ENCODE measurements at regions not wholly inside any gene's neighbourhood (a gene's known extent, or its start where the extent isn't known, plus 50 kb on each side); places are given as distances from the start of the nearest gene placed in this dataset.

- H3K27me3 ChIP-seq: no peaks in the 10 kb centered on the region
- no peaks in the 10 kb centered on the region for H3K9me3 ChIP-seq
- TF ChIP-seq CTCF (IDR thresholded peaks at IDR 0.05): no peak
- no peak for TF ChIP-seq POLR2A (IDR thresholded peaks at IDR 0.05)
- peak in 1 of 3 donors; percentile 23 for DNase-seq
- H3K4me1 ChIP-seq: no peaks in the 10 kb centered on the region
- no peak overlapping the region for H3K27ac ChIP-seq
- intact Hi-C loops (cut with DNase I): no loop called here
- WGBS (ENCODE audit: insufficient coverage, low coverage, low lambda C conversion rate, missing lambda C conversion rate): 31% methylated on average over 2 of the region's 5 CpGs
- H3K4me3 ChIP-seq: no peak overlapping the region
- H3K36me3 ChIP-seq: no peaks in the 10 kb centered on the region
- no peak for ATAC-seq
These were observed 226.4 kb upstream of the FOXF1 start for GRCh38 chr16:86283944-86284343.

- WGBS (ENCODE audit: insufficient coverage, low coverage, low lambda C conversion rate, missing lambda C conversion rate): 15% methylated on average over 5 of the region's 6 CpGs
- TF ChIP-seq CTCF (IDR thresholded peaks at IDR 0.05): no peak
- no peak for TF ChIP-seq POLR2A (IDR thresholded peaks at IDR 0.05)
- intact Hi-C loops (cut with DNase I): no loop called here
- ATAC-seq: no peak
- Histone ChIP-seq H3K27ac (no peak overlapping the region), H3K4me3 (no peak overlapping the region), H3K27me3 (no peaks in the 10 kb centered on the region), H3K36me3 (no peaks in the 10 kb centered on the region), H3K9me3 (no peaks in the 10 kb centered on the region), H3K4me1 (no peaks in the 10 kb centered on the region)
- DNase-seq: peak in 1 of 3 donors; percentile 13
These were observed 224.9 kb upstream of the FOXF1 start for GRCh38 chr16:86285421-86285820.

GRCh38 chr16:86285938-86286921 is 224.1 kb upstream of the FOXF1 start:
- no peak overlapping the region for H3K4me3 ChIP-seq

GRCh38 chr16:86286991-86287663 is 223.2 kb upstream of the FOXF1 start:
- ATAC-seq: no peak
- Histone ChIP-seq H3K4me3 (no peak overlapping the region), H3K27me3 (no peaks in the 10 kb centered on the region), H3K4me1 (no peaks in the 10 kb centered on the region), H3K9me3 (no peaks in the 10 kb centered on the region), H3K27ac (no peak overlapping the region), H3K36me3 (no peaks in the 10 kb centered on the region)
- 3% methylated on average over 39 of the region's 49 CpGs for WGBS (ENCODE audit: insufficient coverage, low coverage, low lambda C conversion rate, missing lambda C conversion rate)
- TF ChIP-seq CTCF (IDR thresholded peaks at IDR 0.05): no peak
- no peak for TF ChIP-seq POLR2A (IDR thresholded peaks at IDR 0.05)
- intact Hi-C loops (cut with DNase I): no loop called here
- DNase-seq: peak in 1 of 3 donors; percentile 23

More at GRCh38 chr16:86285938-86286921, 224.1 kb upstream of the FOXF1 start:
- no peaks in the 10 kb centered on the region for H3K27me3 ChIP-seq
- intact Hi-C loops (cut with DNase I): no loop called here
- DNase-seq (peak in 1 of 3 donors; percentile 39), ATAC-seq (peak in 1 of 4 donors; percentile 16)
- no peak overlapping the region for H3K27ac ChIP-seq
- WGBS (ENCODE audit: insufficient coverage, low coverage, low lambda C conversion rate, missing lambda C conversion rate): 13% methylated on average over 11 of the region's 55 CpGs
- H3K9me3 ChIP-seq: no peaks in the 10 kb centered on the region
- no peaks in the 10 kb centered on the region for H3K36me3 ChIP-seq
- no peaks in the 10 kb centered on the region for H3K4me1 ChIP-seq
- TF ChIP-seq POLR2A (IDR thresholded peaks at IDR 0.05) (no peak), CTCF (IDR thresholded peaks at IDR 0.05) (no peak)
